ENCODE measurements at regions not wholly inside any gene's neighbourhood (a gene's known extent, or its start where the extent isn't known, plus 50 kb on each side); places are given as distances from the start of the nearest gene placed in this dataset.

DNA sequence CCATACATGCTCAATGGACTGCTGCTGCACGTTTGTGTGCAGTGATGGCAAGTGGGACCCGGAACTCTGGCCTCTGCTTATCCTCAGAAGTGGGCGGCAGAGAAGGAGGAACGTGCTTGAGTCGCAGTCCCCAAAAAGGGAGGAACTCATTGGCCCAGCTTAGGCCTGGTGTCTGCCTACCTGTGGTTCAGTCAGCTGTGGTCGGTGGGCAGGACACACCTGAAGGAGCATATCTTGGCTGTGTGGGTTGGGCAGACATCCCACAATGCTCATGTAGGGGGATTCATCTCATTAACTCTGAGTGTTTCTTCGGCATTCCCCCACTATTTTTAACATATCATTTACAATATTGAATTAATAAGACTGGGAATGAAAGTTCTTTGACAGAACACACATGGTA is 122.9 kb upstream of the IL12B start:
- DNase-seq (ENCODE audit: low read depth, low spot score) = no peak

DNA sequence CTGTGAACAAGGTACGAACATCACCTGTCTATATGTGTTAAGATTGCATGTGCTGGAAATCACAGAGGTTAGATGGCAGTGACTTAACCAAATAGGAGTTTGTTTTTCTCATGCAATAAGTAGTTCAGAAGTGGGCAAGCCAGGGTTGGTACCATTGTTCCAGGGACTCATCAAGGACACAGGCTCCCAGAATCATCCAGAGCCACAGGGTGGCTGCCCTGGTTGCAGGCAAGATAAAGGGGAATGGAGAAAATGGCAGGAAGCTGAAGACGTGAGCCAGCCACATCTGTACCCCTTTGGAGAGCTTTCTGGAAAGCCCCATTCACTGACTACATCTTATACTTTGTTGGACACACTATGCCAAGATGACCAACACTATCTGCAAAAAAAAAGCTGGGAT is 126.0 kb upstream of the IL12B start:
- DNase-seq (ENCODE audit: low read depth, low spot score) = no peak

- no peak for DNase-seq (ENCODE audit: low read depth, low spot score)
These were observed 126.6 kb upstream of the IL12B start for GRCh38 chr5:159456722-159457465.

GRCh38 chr5:159458217-159458711 is 128.0 kb upstream of the IL12B start:
- no peak for DNase-seq (ENCODE audit: low read depth, low spot score)

DNA sequence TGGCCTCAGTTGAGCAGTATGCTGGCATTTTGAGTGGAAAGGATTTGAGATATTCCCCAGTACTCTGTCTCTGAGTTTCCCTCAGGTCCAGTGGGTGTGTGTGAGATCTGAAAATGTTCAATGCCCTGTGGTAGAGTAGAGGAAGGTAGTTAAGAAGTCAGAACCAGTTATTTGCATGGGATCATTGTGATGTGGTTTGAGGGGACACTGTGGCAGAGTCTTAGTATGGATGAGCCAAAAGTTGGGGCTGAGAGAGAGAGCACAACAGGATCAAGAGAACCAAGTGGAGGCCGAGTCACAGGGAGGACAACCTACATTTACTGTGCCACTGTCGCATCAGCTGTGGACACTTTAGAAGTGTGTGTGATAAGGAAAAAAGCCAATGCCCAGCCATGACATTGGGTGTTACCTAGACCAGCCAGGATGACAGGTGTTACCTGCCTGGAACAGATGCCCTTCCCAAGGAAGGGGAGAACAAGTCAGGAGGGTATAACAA is 128.9 kb upstream of the IL12B start:
- no peak for DNase-seq (ENCODE audit: low read depth, low spot score)

- DNase-seq (ENCODE audit: low read depth, low spot score) = no peak
These were observed 129.8 kb upstream of the IL12B start for GRCh38 chr5:159459951-159460538.

GRCh38 chr5:159463590-159464321 is 133.5 kb upstream of the IL12B start:
- DNase-seq (ENCODE audit: low read depth, low spot score) = no peak

GRCh38 chr5:159465604-159466003 is 135.3 kb upstream of the IL12B start:
- no peak for DNase-seq (ENCODE audit: low read depth, low spot score)

- DNase-seq (ENCODE audit: low read depth, low spot score) = no peak
These were observed 137.4 kb upstream of the IL12B start for GRCh38 chr5:159467666-159468065.

DNA sequence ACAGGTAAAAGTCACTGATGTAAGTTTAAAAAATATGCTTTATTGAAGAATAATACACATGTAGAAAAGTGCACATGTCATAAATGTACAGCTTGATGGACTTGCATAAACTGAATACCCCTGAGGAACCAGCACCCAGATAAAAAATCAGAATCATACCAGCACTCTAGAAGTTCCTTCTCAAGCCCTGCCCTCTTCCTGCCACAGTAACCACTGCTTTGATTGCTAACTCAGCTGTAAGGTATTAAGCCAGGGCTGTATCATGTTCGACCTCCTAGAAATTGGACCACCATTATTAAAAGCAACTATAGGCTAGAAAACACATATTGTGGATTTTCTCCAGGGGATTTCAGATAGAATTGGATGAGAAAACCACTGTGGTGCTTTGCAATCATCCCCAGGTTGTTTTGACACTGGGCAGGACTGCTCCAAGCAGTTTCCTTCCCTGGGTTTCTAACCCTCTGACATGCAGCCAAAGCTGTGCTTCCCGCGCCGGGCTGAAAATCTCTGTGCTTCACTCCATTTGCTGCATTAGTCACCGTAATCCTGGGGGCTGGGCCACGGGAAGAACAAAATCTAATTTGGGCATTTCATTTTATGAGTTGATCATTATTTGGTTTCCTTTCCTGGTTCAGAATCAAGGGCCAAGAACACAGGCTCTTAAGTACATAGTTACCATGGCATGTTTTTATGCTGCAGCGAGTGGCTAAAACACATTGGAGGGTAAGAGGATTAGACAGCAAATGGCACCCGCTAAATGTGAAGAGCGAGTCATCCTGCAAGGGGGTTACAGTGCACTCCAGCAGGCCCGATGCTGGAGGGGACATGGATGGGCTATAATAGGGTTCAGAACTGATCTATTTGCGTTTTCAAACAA is 139.4 kb upstream of the IL12B start:
- DNase-seq (ENCODE audit: low read depth, low spot score) = no peak

GRCh38 chr5:159471904-159472303 is 141.6 kb upstream of the IL12B start:
- no peak for DNase-seq (ENCODE audit: low read depth, low spot score)

GRCh38 chr5:159475026-159475425 is 144.7 kb upstream of the IL12B start:
- DNase-seq (ENCODE audit: low read depth, low spot score) = no peak

DNA sequence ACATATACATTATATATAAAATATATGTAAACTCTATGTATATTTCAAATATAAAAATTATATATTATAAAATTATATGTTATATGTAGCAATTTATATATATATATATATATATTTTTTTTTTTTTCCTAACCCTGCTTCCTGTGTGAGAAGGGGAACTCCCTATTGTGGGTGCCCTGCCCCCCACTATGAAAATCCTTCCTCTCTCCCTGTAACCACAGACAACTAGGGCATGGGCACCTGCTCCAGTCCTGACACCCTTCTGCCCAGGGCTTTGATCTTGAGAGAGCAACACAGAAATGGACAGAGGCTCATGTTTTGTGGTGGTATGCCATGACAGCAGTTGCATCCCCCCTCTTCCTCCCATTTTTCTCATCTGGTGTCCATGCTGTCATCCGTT is 148.7 kb upstream of the IL12B start:
- DNase-seq (ENCODE audit: low read depth, low spot score) = no peak

DNA sequence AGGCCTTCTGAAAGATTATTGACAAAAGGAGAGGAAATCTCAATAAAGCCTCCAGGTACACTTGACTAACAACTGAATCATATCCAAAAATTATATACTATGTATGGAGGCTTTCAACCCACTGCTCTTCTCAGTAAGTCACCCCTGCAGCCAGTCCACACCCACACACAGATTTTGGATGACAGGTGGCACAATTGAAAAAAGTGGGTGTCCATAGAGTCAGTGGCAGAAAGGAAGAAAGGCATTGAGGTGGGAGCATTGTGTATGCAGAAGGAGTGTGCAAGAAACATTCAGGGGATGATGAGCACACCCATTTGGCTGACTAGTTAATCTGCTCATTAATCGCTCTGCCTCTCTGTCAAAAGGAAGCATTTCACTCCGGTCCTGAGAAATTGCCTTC is 150.6 kb upstream of the IL12B start:
- no peak for DNase-seq (ENCODE audit: low read depth, low spot score)

- no peak for DNase-seq (ENCODE audit: low read depth, low spot score)
These were observed 151.5 kb upstream of the IL12B start for GRCh38 chr5:159481751-159482150.

GRCh38 chr5:159486836-159487235 is 156.5 kb upstream of the IL12B start:
- DNase-seq (ENCODE audit: low read depth, low spot score) = no peak

DNA sequence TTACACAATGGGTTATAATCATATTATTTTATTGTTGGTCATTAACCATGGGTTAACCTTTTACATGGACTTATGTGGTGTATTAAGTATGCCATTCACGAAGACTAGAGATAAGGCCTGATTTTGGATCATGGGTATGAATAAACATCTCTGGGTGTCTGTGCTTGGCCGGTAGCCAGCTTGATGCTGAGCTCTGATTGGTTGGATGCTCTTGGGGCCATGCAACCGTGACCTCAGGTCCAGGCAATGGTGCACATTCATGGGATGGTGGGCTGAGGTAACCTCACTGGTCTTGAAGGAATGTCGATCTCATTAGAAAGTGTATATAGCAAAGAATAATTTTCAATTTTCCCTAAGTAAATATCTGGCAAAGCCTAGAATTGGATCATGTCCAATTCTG is 158.2 kb upstream of the IL12B start:
- DNase-seq (ENCODE audit: low read depth, low spot score) = no peak

DNA sequence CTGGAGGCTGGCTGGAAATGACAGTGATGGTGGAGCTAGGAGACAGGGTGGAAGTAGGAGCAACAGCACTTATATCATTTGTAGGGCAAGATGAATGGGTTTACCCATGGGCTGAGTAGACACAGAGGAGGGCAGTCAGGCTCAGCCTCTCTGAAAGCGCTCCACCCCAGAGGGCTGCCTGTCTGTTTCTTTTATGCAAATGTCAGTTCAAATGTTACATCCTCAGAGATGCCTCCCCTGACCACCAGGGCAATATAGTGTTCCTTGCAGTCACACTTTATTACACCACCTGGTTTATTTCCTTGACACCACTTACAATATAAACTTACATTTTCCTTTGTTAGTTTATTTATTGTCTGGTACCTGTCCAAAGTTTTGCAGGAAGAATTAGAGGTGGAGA is 159.5 kb upstream of the IL12B start:
- DNase-seq (ENCODE audit: low read depth, low spot score) = no peak

- DNase-seq (ENCODE audit: low read depth, low spot score) = no peak
These were observed 160.2 kb upstream of the IL12B start for GRCh38 chr5:159490507-159490906.

- no peak for DNase-seq (ENCODE audit: low read depth, low spot score)
These were observed 163.4 kb upstream of the IL12B start for GRCh38 chr5:159493696-159494095.

DNA sequence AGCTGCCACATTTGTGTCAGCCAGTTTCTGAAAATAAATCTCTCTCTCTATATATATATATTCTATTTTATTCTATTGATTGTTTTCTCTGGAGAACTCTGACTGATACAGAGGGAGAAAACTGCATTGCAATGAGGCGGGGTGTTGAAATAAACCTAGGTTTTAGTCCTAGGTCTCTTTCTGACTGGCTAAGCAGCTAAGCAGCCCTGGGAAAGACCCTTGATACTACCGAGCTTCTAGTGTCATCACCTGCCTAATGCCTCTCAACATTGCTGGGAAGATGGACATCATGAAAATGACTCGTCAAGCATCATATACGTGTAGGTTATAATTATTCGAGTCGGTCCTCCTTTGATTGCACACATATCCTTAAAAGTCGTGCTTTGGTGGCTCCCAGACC is 166.5 kb upstream of the IL12B start:
- DNase-seq (ENCODE audit: low read depth, low spot score) = no peak

GRCh38 chr5:159497221-159497620 is 166.9 kb upstream of the IL12B start:
- DNase-seq (ENCODE audit: low read depth, low spot score) = no peak

All from iPS DF 19.7 (cell line).